Parathyroid adenoma (tissue), 2 donors: ENCODE measurements at regions not wholly inside any gene's neighbourhood (a gene's known extent, or its start where the extent isn't known, plus 50 kb on each side); places are given as distances from the start of the nearest gene placed in this dataset.

ENCODE experiments used
- H2AFZ ChIP-seq: fragments of 300-600 bp; sonication (generic); one replicate; pipeline ENCODE4 v1.7.0; 2017; ENCODE audit warnings: antibody characterized with exemption, mild to moderate bottlenecking
- H3K27ac ChIP-seq: fragments of 300-600 bp; sonication (generic); one replicate; pipeline ENCODE4 v1.7.0; 2017
- H3K27me3 ChIP-seq: fragments of 300-600 bp; sonication (generic); one replicate; pipeline ENCODE4 v1.7.0; 2017; ENCODE audit warnings: low read length; ENCODE audit not compliant: control insufficient read depth, insufficient read depth
- H3K36me3 ChIP-seq: fragments of 300-600 bp; sonication (generic); one replicate; pipeline ENCODE4 v1.7.0; 2017; ENCODE audit warnings: low read length; ENCODE audit not compliant: control insufficient read depth, insufficient read depth
- H3K4me1 ChIP-seq: fragments of 300-600 bp; sonication (generic); one replicate; pipeline ENCODE4 v1.7.0; 2017; ENCODE audit warnings: control low read depth
- H3K4me2 ChIP-seq: fragments of 300-600 bp; sonication (generic); one replicate; pipeline ENCODE4 v1.7.0; 2017; ENCODE audit warnings: low read length
- H3K4me3 ChIP-seq: fragments of 300-600 bp; sonication (generic); one replicate; pipeline ENCODE4 v1.7.0; 2017; ENCODE audit warnings: low read depth, low read length
- H3K79me2 ChIP-seq: fragments of 300-600 bp; sonication (generic); one replicate; pipeline ENCODE4 v1.7.0; 2017; ENCODE audit warnings: control low read depth
- H3K9ac ChIP-seq: fragments of 300-600 bp; sonication (generic); one replicate; pipeline ENCODE4 v1.7.0; 2017; ENCODE audit warnings: mild to moderate bottlenecking
- H3K9me3 ChIP-seq: fragments of 300-600 bp; sonication (generic); one replicate; pipeline ENCODE4 v1.7.0; 2017; ENCODE audit warnings: low read length; ENCODE audit not compliant: control insufficient read depth
- CTCF ChIP-seq: fragments of 300-600 bp; sonication (generic); IDR thresholded peaks from one replicate; pipeline ENCODE4 v1.7.0; 2017; ENCODE audit warnings: antibody characterized with exemption, mild to moderate bottlenecking
- donor health status: primary hyperparathyroidism.

GRCh38 chr15:97687654-97688053, 272.8 kb upstream of the ARRDC4 start:
- H3K27ac ChIP-seq = peak overlapping the region; percentile 55
- H3K79me2 ChIP-seq = no peaks in the 10 kb centered on the region
- H3K4me1 ChIP-seq = peaks cover 13% of the 10 kb centered on the region
- no peak overlapping the region for H3K9ac ChIP-seq
- H3K9me3 ChIP-seq = no peaks in the 10 kb centered on the region
- H3K27me3 ChIP-seq = no peaks in the 10 kb centered on the region
- H2AFZ ChIP-seq = no peak overlapping the region
- H3K4me2 ChIP-seq = no peak overlapping the region
- H3K4me3 ChIP-seq = no peak overlapping the region
- no peaks in the 10 kb centered on the region for H3K36me3 ChIP-seq
- TF ChIP-seq CTCF = no peak

DNA sequence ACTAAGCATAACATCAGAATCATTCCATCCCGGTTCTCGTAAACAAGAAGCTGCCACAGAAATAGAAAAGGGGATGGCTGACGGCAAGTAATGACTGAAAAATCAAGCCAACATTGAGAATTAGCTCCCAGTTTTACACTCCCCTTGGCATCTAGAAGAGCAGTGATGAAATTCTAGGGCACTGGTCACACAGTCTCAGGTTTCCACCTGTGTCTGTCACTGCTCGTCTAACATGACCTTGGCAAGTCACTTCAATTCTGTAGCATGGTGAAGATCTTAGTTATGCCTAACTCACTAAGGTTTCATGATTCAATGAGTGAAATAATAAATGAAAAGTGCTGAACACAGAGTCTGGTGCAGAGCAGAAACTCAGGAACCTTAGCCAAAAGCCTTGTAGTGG, 272.3 kb upstream of the ARRDC4 start:
- no peak for TF ChIP-seq CTCF
- Histone ChIP-seq H3K9ac (no peak overlapping the region), H3K9me3 (no peaks in the 10 kb centered on the region), H2AFZ (peak overlapping the region; percentile 38), H3K36me3 (no peaks in the 10 kb centered on the region), H3K4me3 (no peak overlapping the region), H3K27ac (peak overlapping the region; percentile 55), H3K4me2 (peak overlapping the region; percentile 10), H3K27me3 (no peaks in the 10 kb centered on the region), H3K79me2 (no peaks in the 10 kb centered on the region), H3K4me1 (peaks cover 17% of the 10 kb centered on the region)

- no peak for TF ChIP-seq CTCF
- no peaks in the 10 kb centered on the region for H3K79me2 ChIP-seq
- no peaks in the 10 kb centered on the region for H3K9me3 ChIP-seq
- H3K4me2 ChIP-seq = no peak overlapping the region
- H3K36me3 ChIP-seq = no peaks in the 10 kb centered on the region
- H3K27ac ChIP-seq = peak overlapping the region; percentile 55
- H2AFZ ChIP-seq = peak overlapping the region; percentile 38
- H3K27me3 ChIP-seq = no peaks in the 10 kb centered on the region
- peaks cover 21% of the 10 kb centered on the region for H3K4me1 ChIP-seq
- no peak overlapping the region for H3K4me3 ChIP-seq
- no peak overlapping the region for H3K9ac ChIP-seq
Observed at GRCh38 chr15:97688886-97689285, 271.6 kb upstream of the ARRDC4 start.

GRCh38 chr15:97691078-97691477, 269.4 kb upstream of the ARRDC4 start:
- no peak for TF ChIP-seq CTCF
- Histone ChIP-seq H3K4me1 (peaks cover 22% of the 10 kb centered on the region), H3K36me3 (no peaks in the 10 kb centered on the region), H3K4me2 (peak overlapping the region; percentile 37), H3K9ac (no peak overlapping the region), H3K9me3 (no peaks in the 10 kb centered on the region), H3K27me3 (no peaks in the 10 kb centered on the region), H2AFZ (peak overlapping the region; percentile 5), H3K4me3 (peak overlapping the region; percentile 4), H3K79me2 (no peaks in the 10 kb centered on the region), H3K27ac (peak overlapping the region; percentile 91)

- Histone ChIP-seq H3K27me3 (no peaks in the 10 kb centered on the region), H3K9me3 (no peaks in the 10 kb centered on the region), H2AFZ (peak overlapping the region; percentile 74), H3K9ac (no peak overlapping the region), H3K4me1 (peaks cover 22% of the 10 kb centered on the region), H3K4me2 (peak overlapping the region; percentile 37), H3K4me3 (peak overlapping the region; percentile 4), H3K27ac (peak overlapping the region; percentile 91), H3K79me2 (no peaks in the 10 kb centered on the region), H3K36me3 (no peaks in the 10 kb centered on the region)
- no peak for TF ChIP-seq CTCF
Observed at GRCh38 chr15:97691799-97692198, 268.7 kb upstream of the ARRDC4 start.
